Islet of Langerhans (tissue), 1 donor: ENCODE measurements at regions not wholly inside any gene's neighbourhood (a gene's known extent, or its start where the extent isn't known, plus 50 kb on each side); places are given as distances from the start of the nearest gene placed in this dataset.

Source experiments
- FAIRE-seq: peaks from one replicate; lab custom pipeline; 2011; peaks lifted over from hg19 to GRCh38; lab: Jason Lieb, UNC

GRCh38 chr18:51653507-51654213 is 456.2 kb upstream of the MEX3C start:
- FAIRE-seq = no peak

- FAIRE-seq = no peak
Observed at GRCh38 chr18:51654488-51655326, 457.2 kb upstream of the MEX3C start.

- no peak for FAIRE-seq
Observed at GRCh38 chr18:51655327-51655698, 457.8 kb upstream of the MEX3C start.

- no peak for FAIRE-seq
Observed at GRCh38 chr18:51656249-51656648, 458.8 kb upstream of the MEX3C start.

- FAIRE-seq = no peak
Observed at GRCh38 chr18:51658436-51658835, 461.0 kb upstream of the MEX3C start.

- no peak for FAIRE-seq
Observed at GRCh38 chr18:51659781-51660180, 462.3 kb upstream of the MEX3C start.

- no peak for FAIRE-seq
Observed at GRCh38 chr18:51660188-51660715, 462.8 kb upstream of the MEX3C start.

- FAIRE-seq = no peak
Observed at GRCh38 chr18:51664236-51664635, 466.8 kb upstream of the MEX3C start.

GRCh38 chr18:51666763-51667191 is 469.3 kb upstream of the MEX3C start:
- FAIRE-seq = no peak

- peak; percentile 92 for FAIRE-seq
Observed at GRCh38 chr18:51668101-51668500, 470.6 kb upstream of the MEX3C start.

- no peak for FAIRE-seq
Observed at GRCh38 chr18:51668607-51669006, 471.1 kb upstream of the MEX3C start.

- no peak for FAIRE-seq
Observed at GRCh38 chr18:51686590-51686989, 489.1 kb upstream of the MEX3C start.

GRCh38 chr18:51687845-51688585 is 490.5 kb upstream of the MEX3C start:
- no peak for FAIRE-seq

GRCh38 chr18:51692612-51693011 is 495.1 kb upstream of the MEX3C start:
- no peak for FAIRE-seq

GRCh38 chr18:51711298-51711889 is 513.9 kb upstream of the MEX3C start:
- no peak for FAIRE-seq

GRCh38 chr18:51712821-51713220 is 515.3 kb upstream of the MEX3C start:
- FAIRE-seq = no peak

- FAIRE-seq = no peak
Observed at GRCh38 chr18:51716277-51716676, 518.8 kb upstream of the MEX3C start.

GRCh38 chr18:51721388-51721787 is 523.9 kb upstream of the MEX3C start:
- no peak for FAIRE-seq

- no peak for FAIRE-seq
Observed at GRCh38 chr18:51721996-51722395, 524.5 kb upstream of the MEX3C start.

- no peak for FAIRE-seq
Observed at GRCh38 chr18:51724790-51725721, 527.6 kb upstream of the MEX3C start.

GRCh38 chr18:51726614-51727013 is 529.1 kb upstream of the MEX3C start:
- no peak for FAIRE-seq
